ENCODE measurements at regions not wholly inside any gene's neighbourhood (a gene's known extent, or its start where the extent isn't known, plus 50 kb on each side); places are given as distances from the start of the nearest gene placed in this dataset.

DNA sequence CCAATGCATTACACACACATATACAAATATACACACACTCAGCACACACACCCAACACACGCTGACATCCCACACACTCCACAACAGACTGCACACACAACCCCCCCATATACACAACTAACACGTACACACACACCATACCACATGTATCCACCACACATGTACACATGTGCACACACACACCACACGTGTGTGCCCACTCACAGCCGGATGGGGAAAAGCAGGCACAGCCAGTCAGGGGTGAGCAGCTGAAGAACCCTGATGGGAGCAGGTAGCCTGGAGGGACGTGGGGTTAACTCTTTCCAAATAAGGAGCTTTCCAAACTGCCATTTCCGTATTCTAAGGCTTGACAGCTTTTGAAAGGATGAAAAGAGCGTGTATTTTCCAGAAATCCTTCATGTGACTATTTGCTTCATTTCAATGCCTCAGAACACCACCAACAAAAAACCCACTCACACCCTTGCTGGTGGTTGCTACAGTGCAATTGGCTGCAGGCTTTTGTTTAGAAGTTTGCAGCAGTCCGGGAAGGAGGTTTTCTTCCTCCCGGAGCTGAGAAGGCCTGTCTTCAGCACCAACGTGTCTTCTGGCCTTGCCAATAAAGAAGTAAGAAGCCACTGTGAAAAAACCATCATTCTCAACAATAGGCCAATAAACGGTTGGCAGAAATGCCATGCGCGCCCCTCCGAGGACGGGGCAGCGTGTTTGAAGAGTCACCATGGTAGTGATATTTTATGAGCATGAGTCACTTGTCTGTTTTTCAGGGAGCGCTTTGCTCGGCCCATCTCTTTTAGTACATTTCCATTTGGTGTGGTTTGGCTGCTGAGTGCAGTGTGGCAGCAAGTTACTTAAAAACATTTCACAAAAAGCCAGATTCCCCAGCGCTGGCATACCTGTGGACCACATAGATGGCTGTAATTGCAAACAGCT is 131.3 kb upstream of the GMDS start:
- Histone ChIP-seq H3K4me3 (ENCODE audit: low read depth, low read length) (no peak overlapping the region), H3K27me3 (ENCODE audit: control insufficient read depth, insufficient read depth, low read length) (no peaks in the 10 kb centered on the region), H3K36me3 (ENCODE audit: control insufficient read depth, insufficient read depth, low read length) (no peaks in the 10 kb centered on the region)
- DNase-seq (ENCODE audit: low read depth) (no peak), FAIRE-seq (peak; percentile 43)
- TF ChIP-seq CTCF (IDR thresholded peaks at IDR 0.05; ENCODE audit: insufficient read depth, low read length, severe bottlenecking), result no peak

DNA sequence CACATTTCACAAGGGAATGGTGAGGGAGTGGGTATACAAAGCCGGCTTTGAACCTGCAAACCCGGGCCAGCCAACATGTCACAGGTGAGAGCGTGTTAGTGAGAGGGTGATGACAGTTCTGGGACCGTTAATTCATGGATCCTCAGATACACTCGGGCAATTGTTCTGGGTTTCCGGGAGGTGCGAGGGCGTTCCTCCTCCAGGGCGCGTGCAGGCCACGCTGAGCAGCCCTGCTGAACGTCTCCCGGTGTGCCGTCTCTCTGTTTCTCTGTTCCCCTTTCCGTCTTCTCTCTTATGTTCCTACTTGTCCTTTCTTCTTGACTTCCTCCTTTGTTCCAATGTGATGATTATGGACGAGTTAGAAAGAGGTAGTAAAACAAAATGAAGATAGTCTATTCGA is 130.0 kb upstream of the GMDS start:
- no peak for FAIRE-seq
- Histone ChIP-seq H3K36me3 (ENCODE audit: control insufficient read depth, insufficient read depth, low read length) (no peaks in the 10 kb centered on the region), H3K4me3 (ENCODE audit: low read depth, low read length) (no peak overlapping the region), H3K27me3 (ENCODE audit: control insufficient read depth, insufficient read depth, low read length) (no peaks in the 10 kb centered on the region)
- no peak for DNase-seq (ENCODE audit: low read depth)
- TF ChIP-seq CTCF (IDR thresholded peaks at IDR 0.05; ENCODE audit: insufficient read depth, low read length, severe bottlenecking), result no peak

GRCh38 chr6:2369606-2370005 is 124.2 kb upstream of the GMDS start:
- DNase-seq (ENCODE audit: low read depth) (no peak), FAIRE-seq (no peak)
- H3K27me3 ChIP-seq (ENCODE audit: control insufficient read depth, insufficient read depth, low read length), result no peaks in the 10 kb centered on the region
- no peaks in the 10 kb centered on the region for H3K36me3 ChIP-seq (ENCODE audit: control insufficient read depth, insufficient read depth, low read length)
- no peak for TF ChIP-seq CTCF (IDR thresholded peaks at IDR 0.05; ENCODE audit: insufficient read depth, low read length, severe bottlenecking)
- H3K4me3 ChIP-seq (ENCODE audit: low read depth, low read length), result no peak overlapping the region

DNA sequence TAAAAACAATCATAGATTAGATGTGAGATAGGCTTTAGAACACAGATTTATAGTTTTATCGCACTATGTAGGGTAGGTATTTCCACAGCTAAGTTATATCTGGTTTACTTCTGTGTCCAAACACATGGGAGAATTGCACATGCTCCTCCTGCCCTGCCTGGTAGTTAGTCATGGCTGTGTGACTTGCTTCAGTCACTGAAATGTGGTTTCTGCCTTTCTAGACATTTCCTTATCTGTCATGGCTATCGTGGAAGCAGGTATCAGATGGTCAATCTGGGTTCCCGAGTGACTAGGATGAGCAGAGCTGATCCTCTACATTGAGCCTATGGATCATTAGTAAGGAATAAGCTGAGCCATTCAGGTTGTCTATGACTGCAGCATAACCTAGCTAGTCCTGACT is 117.8 kb upstream of the GMDS start:
- Histone ChIP-seq H3K27me3 (ENCODE audit: control insufficient read depth, insufficient read depth, low read length) (no peaks in the 10 kb centered on the region), H3K36me3 (ENCODE audit: control insufficient read depth, insufficient read depth, low read length) (no peaks in the 10 kb centered on the region), H3K4me3 (ENCODE audit: low read depth, low read length) (no peak overlapping the region)
- no peak for TF ChIP-seq CTCF (IDR thresholded peaks at IDR 0.05; ENCODE audit: insufficient read depth, low read length, severe bottlenecking)
- FAIRE-seq, result no peak
- DNase-seq (ENCODE audit: low read depth), result peak; percentile 53

GRCh38 chr6:2361195-2361594 is 115.8 kb upstream of the GMDS start:
- no peak for TF ChIP-seq CTCF (IDR thresholded peaks at IDR 0.05; ENCODE audit: insufficient read depth, low read length, severe bottlenecking)
- FAIRE-seq (no peak), DNase-seq (ENCODE audit: low read depth) (no peak)
- H3K27me3 ChIP-seq (ENCODE audit: control insufficient read depth, insufficient read depth, low read length), result no peaks in the 10 kb centered on the region
- no peak overlapping the region for H3K4me3 ChIP-seq (ENCODE audit: low read depth, low read length)
- no peaks in the 10 kb centered on the region for H3K36me3 ChIP-seq (ENCODE audit: control insufficient read depth, insufficient read depth, low read length)

DNA sequence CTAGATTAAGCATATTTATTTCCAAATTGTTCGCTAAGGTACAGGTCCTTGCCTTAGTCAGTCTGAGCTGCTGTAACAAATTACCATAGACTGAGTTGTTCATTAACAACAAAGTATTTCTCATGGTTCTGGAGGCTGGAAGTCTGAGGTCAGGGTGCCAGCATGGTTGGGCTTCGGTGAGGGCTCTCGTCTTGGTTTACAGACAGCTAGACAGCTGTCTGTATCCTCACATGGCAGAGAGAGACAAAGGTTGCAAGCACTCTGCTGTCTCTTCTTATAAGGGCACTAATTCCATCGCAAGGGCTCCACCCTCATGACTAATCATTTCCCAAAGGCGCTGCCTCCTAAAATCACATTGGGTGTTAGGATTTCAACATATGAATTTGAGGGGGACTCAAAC is 115.3 kb upstream of the GMDS start:
- DNase-seq (ENCODE audit: low read depth) (no peak), FAIRE-seq (no peak)
- H3K4me3 ChIP-seq (ENCODE audit: low read depth, low read length), result no peak overlapping the region
- TF ChIP-seq CTCF (IDR thresholded peaks at IDR 0.05; ENCODE audit: insufficient read depth, low read length, severe bottlenecking), result no peak
- H3K36me3 ChIP-seq (ENCODE audit: control insufficient read depth, insufficient read depth, low read length), result no peaks in the 10 kb centered on the region
- no peaks in the 10 kb centered on the region for H3K27me3 ChIP-seq (ENCODE audit: control insufficient read depth, insufficient read depth, low read length)
